C4-2B (cell line): ENCODE measurements at regions not wholly inside any gene's neighbourhood (a gene's known extent, or its start where the extent isn't known, plus 50 kb on each side); places are given as distances from the start of the nearest gene placed in this dataset.

ENCODE experiments used
- H3K27ac ChIP-seq: fragments of 450-650 bp; 2 replicates; pipeline ENCODE4 v1.5.1; 2017
- CTCF ChIP-seq: fragments of 450-650 bp; conservative IDR thresholded peaks from 2 replicates; pipeline ENCODE4 v1.5.1; 2017; ENCODE audit warnings: mild to moderate bottlenecking
- ZFX ChIP-seq: fragments of 450-650 bp; IDR thresholded peaks from 2 replicates; pipeline ENCODE4 v1.6.1; 2017

DNA sequence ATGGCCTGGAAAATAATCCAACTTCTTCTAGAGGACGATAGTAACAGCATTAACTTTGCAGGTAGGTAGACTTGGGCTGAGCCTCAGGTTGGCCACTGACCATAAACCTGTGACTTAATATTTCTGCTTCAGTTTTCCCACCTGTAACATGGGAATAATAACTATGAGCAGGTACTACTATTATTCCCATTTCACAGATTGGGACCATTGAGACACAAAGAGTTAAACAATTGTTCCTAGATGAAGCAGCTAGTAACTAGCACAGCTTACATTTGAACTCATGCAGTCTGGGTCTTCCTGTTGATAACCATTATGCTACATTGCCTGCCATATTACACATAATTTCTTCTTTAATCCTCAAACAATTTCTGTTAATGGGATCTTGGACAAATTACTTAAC, 217.7 kb downstream of the NUAK1 start:
- TF ChIP-seq ZFX (no peak), CTCF (no peak)
- no peak overlapping the region for H3K27ac ChIP-seq

- TF ChIP-seq ZFX (no peak), CTCF (no peak)
- H3K27ac ChIP-seq, result no peak overlapping the region
Observed at GRCh38 chr12:105921872-105922669, 216.7 kb downstream of the NUAK1 start.

DNA sequence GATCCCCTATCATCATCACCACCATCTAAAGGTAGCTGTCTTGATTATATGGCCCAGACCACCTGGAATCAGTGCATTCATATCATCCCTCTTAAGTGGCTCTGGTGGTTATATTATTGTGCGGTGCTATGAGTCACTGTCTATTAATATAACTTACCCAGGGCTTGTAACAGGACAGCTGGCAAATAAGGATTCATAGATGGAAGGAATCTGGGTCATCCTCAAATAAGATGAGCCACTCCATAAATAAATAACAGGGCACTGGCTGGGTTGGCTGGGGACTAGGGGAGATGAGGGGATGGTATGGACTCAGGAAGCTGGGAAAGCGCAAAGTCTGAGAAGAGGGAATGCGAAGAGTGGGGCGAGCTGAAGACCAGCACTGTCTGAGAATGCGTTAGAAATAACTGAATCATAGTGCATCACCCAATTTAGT, 216.1 kb downstream of the NUAK1 start:
- TF ChIP-seq CTCF (no peak), ZFX (no peak)
- no peak overlapping the region for H3K27ac ChIP-seq

DNA sequence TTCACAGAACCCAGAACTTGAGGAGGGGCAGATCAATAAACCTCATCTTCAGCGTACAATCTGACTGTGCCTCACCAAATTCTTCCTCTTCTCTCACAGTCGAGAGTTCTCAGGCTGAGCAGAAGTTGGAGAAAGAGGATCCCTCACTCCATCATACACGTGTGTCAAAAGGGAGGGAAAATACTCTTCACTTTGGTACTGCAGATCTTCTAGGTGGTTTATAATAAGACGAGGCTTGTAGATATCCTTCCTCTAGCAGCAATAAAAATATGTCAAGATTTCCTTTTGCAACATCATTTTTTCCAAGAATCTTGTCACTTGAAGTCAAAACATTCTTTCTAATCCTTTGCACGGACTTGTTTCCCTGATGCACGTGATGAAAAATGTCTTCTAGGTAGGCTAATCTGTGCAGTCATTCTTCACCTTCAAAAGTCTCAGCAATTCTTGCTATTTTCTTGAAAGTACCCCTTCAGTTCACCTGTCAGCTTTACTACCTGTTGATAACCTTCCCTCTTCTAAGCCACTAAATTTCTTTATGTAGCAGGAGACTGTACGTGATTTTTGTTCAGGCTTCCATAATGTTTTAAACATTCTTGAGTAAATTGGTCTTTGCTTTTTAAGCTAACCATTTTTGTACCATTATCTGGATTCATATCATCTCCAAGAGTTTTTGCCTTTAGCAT, 214.1 kb downstream of the NUAK1 start:
- TF ChIP-seq ZFX (no peak), CTCF (no peak)

DNA sequence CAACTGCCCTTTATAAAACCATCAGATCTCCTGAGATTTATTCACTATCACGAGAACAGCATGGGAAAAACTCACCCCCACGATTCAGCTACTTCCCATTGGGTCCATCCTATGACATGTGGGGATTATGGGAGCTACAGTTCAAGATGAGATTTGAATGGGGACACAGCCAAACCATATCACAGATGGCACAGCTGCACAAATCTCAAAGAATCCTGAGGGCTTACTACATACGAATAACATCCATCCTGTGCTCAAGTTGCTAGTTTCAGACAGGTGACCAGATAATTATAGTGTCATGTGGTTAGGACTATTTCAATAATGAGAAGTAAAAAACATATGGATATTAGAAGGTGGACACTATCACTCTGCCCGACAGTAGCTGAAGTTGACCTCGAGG, 211.2 kb downstream of the NUAK1 start:
- no peak overlapping the region for H3K27ac ChIP-seq
- no peak for TF ChIP-seq ZFX
- TF ChIP-seq CTCF, result no peak

More for the DNA sequence above, 214.1 kb downstream of the NUAK1 start:
- H3K27ac ChIP-seq, result no peak overlapping the region

GRCh38 chr12:105928436-105928835, 210.3 kb downstream of the NUAK1 start:
- no peak overlapping the region for H3K27ac ChIP-seq
- TF ChIP-seq ZFX, result no peak
- no peak for TF ChIP-seq CTCF

DNA sequence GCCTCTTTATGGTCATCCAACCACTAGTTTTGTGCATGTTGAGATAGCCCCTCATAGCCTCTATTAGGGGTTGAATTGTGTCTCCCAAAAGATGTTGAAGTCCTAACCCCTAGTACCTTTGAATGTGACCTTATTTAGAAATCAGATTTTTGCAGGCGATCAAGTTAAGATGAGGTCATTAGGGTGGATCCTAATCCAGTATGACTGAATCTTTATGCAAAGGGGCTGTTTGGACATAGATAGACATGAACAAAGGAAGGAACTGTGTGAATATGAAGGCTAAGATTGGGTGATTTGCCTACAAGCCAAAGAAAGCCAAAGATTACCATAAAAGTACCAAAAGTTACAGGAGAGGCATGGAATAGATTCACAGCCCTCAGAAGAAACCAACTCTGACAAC, 209.6 kb downstream of the NUAK1 start:
- TF ChIP-seq CTCF (no peak), ZFX (no peak)
- no peak overlapping the region for H3K27ac ChIP-seq
